Myocyte (in vitro differentiated cells): ENCODE measurements at regions not wholly inside any gene's neighbourhood (a gene's known extent, or its start where the extent isn't known, plus 50 kb on each side); places are given as distances from the start of the nearest gene placed in this dataset.
"Not testable (repeated sequence)": the region's sequence is repeated elsewhere in the genome, so short reads cannot be mapped to it uniquely, and the experiment has no call there.

Experiments
- DNase-seq: peaks from one replicate; pipeline ENCODE4 v3.0.0-alpha.2; 2012; ENCODE audit warnings: low read depth

- DNase-seq = not testable (repeated sequence)
These were observed 146.7 kb upstream of the SFSWAP start for GRCh38 chr12:131564138-131564727.

GRCh38 chr12:131564845-131565244 lies 146.0 kb upstream of the SFSWAP start:
- no peak for DNase-seq

- no peak for DNase-seq
These were observed 145.4 kb upstream of the SFSWAP start for GRCh38 chr12:131565267-131566015.

- DNase-seq = no peak
These were observed 142.6 kb upstream of the SFSWAP start for GRCh38 chr12:131568336-131568735.

- no peak for DNase-seq
These were observed 140.3 kb upstream of the SFSWAP start for GRCh38 chr12:131570596-131570995.

GRCh38 chr12:131571827-131572226 lies 139.1 kb upstream of the SFSWAP start:
- no peak for DNase-seq

- no peak for DNase-seq
These were observed 138.3 kb upstream of the SFSWAP start for GRCh38 chr12:131572626-131573025.

- no peak for DNase-seq
These were observed 137.1 kb upstream of the SFSWAP start for GRCh38 chr12:131573631-131574394.

GRCh38 chr12:131574395-131574771 lies 136.5 kb upstream of the SFSWAP start:
- no peak for DNase-seq

- DNase-seq = no peak
These were observed 135.5 kb upstream of the SFSWAP start for GRCh38 chr12:131575371-131575770.

GRCh38 chr12:131576734-131577133 lies 134.2 kb upstream of the SFSWAP start:
- not testable (repeated sequence) for DNase-seq

GRCh38 chr12:131577766-131578165 lies 133.1 kb upstream of the SFSWAP start:
- DNase-seq = no peak

GRCh38 chr12:131578828-131579470 lies 131.9 kb upstream of the SFSWAP start:
- DNase-seq = no peak

- no peak for DNase-seq
These were observed 127.7 kb upstream of the SFSWAP start for GRCh38 chr12:131583090-131583712.

- no peak for DNase-seq
These were observed 124.6 kb upstream of the SFSWAP start for GRCh38 chr12:131586269-131586668.

GRCh38 chr12:131586761-131587160 lies 124.1 kb upstream of the SFSWAP start:
- DNase-seq = no peak

- no peak for DNase-seq
These were observed 123.3 kb upstream of the SFSWAP start for GRCh38 chr12:131587565-131587964.

- DNase-seq = no peak
These were observed 121.5 kb upstream of the SFSWAP start for GRCh38 chr12:131589221-131589897.

- peak; percentile 6 for DNase-seq
These were observed 120.9 kb upstream of the SFSWAP start for GRCh38 chr12:131589966-131590365.

GRCh38 chr12:131591136-131591535 lies 119.8 kb upstream of the SFSWAP start:
- no peak for DNase-seq
